Neural crest cell (in vitro differentiated cells): ENCODE measurements at regions not wholly inside any gene's neighbourhood (a gene's known extent, or its start where the extent isn't known, plus 50 kb on each side); places are given as distances from the start of the nearest gene placed in this dataset.

Experiments
- DNase-seq: peaks from one replicate; pipeline ENCODE4 v3.0.0; 2021; ENCODE audit warnings: low read depth, mixed read lengths, low spot score
- H3K27ac Mint-ChIP-seq: one replicate; pipeline ENCODE4 v1.8.0; 2021; ENCODE audit warnings: mild to moderate bottlenecking, mixed read lengths; ENCODE audit not compliant: unreplicated experiment
- H3K27me3 Mint-ChIP-seq: 2 replicates; pipeline ENCODE4 v1.8.0; 2021; ENCODE audit warnings: low read depth, mild to moderate bottlenecking, mixed read lengths
- H3K36me3 Mint-ChIP-seq: 2 replicates; pipeline ENCODE4 v1.8.0; 2021; ENCODE audit warnings: low read depth, mild to moderate bottlenecking, mixed read lengths
- H3K4me1 Mint-ChIP-seq: 2 replicates; pipeline ENCODE4 v1.8.0; 2021; ENCODE audit warnings: mixed read lengths
- H3K4me3 Mint-ChIP-seq: one replicate; pipeline ENCODE4 v1.8.0; 2021; ENCODE audit warnings: mild to moderate bottlenecking, mixed read lengths
- H3K9me3 Mint-ChIP-seq: 2 replicates; pipeline ENCODE4 v1.8.0; 2021; ENCODE audit warnings: mixed read lengths
- TF ChIP-seq, protein P1 (sequence below): fragments of 200-600 bp; sonication (generic); conservative IDR thresholded peaks from 2 replicates; pipeline ENCODE4 v1.5.0; 2021; ENCODE audit warnings: antibody characterized with exemption, mild to moderate bottlenecking

DNA sequence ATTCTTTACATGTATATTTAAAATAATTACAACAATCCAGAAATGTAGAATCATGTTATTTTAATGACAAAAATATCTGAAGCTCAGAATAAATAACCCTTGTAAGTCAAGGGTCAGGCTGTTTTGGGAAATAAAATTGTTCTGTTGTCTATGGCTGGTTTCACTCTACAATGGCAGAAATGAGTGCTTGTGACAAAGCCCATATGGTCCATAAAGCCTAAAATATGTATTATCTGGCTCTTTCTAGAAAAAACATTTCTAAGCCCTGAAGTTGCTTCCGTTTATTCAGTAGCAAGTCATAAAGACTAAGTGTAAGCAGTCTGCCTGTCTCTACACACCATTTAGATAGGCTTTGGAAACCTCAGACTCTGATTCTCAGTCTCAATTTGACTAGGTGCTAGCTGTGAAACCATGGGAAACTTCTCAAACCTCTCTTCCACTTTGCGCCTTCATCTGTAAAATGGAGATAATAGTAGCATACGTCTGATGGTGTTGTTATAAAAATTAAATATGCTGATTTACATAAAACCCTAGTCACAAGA lies 365.7 kb upstream of the CA10 start:
- Mint-ChIP-seq H3K4me1 (no peaks in the 10 kb centered on the region), H3K27ac (no peak overlapping the region), H3K4me3 (no peak overlapping the region), H3K9me3 (peaks cover 6% of the 10 kb centered on the region), H3K27me3 (no peaks in the 10 kb centered on the region), H3K36me3 (no peaks in the 10 kb centered on the region)
- DNase-seq, result no peak
- TF ChIP-seq, protein P1, sequence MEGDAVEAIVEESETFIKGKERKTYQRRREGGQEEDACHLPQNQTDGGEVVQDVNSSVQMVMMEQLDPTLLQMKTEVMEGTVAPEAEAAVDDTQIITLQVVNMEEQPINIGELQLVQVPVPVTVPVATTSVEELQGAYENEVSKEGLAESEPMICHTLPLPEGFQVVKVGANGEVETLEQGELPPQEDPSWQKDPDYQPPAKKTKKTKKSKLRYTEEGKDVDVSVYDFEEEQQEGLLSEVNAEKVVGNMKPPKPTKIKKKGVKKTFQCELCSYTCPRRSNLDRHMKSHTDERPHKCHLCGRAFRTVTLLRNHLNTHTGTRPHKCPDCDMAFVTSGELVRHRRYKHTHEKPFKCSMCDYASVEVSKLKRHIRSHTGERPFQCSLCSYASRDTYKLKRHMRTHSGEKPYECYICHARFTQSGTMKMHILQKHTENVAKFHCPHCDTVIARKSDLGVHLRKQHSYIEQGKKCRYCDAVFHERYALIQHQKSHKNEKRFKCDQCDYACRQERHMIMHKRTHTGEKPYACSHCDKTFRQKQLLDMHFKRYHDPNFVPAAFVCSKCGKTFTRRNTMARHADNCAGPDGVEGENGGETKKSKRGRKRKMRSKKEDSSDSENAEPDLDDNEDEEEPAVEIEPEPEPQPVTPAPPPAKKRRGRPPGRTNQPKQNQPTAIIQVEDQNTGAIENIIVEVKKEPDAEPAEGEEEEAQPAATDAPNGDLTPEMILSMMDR, result no peak

- TF ChIP-seq, protein P1, result no peak
- Mint-ChIP-seq H3K4me3 (no peak overlapping the region), H3K9me3 (peaks cover 8% of the 10 kb centered on the region), H3K36me3 (no peaks in the 10 kb centered on the region), H3K4me1 (no peaks in the 10 kb centered on the region), H3K27ac (no peak overlapping the region), H3K27me3 (no peaks in the 10 kb centered on the region)
- DNase-seq, result no peak
Observed at GRCh38 chr17:52517176-52517575, 358.7 kb upstream of the CA10 start.

DNA sequence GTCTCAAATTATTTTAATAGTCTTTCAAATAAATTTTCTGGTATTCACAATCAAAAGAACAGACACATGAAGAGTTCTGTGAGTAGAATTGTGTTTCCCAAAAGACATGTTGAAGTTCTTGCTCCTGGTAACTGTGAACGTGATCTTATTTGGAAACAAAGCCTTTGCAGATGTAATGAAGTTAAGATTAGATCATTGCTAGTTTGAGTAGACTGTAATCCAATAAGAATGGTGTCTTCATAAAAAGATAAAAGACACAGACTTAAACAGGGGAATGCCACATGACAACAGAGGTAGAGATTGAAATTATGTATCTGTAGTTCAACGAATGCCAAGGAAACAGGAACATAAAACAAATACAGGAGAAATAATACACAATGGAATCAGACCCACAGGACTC lies 357.4 kb upstream of the CA10 start:
- H3K4me3 Mint-ChIP-seq, result no peak overlapping the region
- no peaks in the 10 kb centered on the region for H3K36me3 Mint-ChIP-seq
- peaks cover 8% of the 10 kb centered on the region for H3K9me3 Mint-ChIP-seq
- H3K4me1 Mint-ChIP-seq, result no peaks in the 10 kb centered on the region
- TF ChIP-seq, protein P1, result no peak
- no peak for DNase-seq
- H3K27me3 Mint-ChIP-seq, result no peaks in the 10 kb centered on the region
- no peak overlapping the region for H3K27ac Mint-ChIP-seq

- no peak for DNase-seq
- H3K27me3 Mint-ChIP-seq, result peaks cover 3% of the 10 kb centered on the region
- no peaks in the 10 kb centered on the region for H3K4me1 Mint-ChIP-seq
- TF ChIP-seq, protein P1, result no peak
- no peak overlapping the region for H3K4me3 Mint-ChIP-seq
- peaks cover 2% of the 10 kb centered on the region for H3K9me3 Mint-ChIP-seq
- H3K36me3 Mint-ChIP-seq, result no peaks in the 10 kb centered on the region
- H3K27ac Mint-ChIP-seq, result no peak overlapping the region
Observed at GRCh38 chr17:52505601-52506000, 347.1 kb upstream of the CA10 start.

GRCh38 chr17:52504081-52504480 lies 345.6 kb upstream of the CA10 start:
- peaks cover 2% of the 10 kb centered on the region for H3K9me3 Mint-ChIP-seq
- TF ChIP-seq, protein P1, result no peak
- no peaks in the 10 kb centered on the region for H3K36me3 Mint-ChIP-seq
- no peak overlapping the region for H3K4me3 Mint-ChIP-seq
- peaks cover 3% of the 10 kb centered on the region for H3K27me3 Mint-ChIP-seq
- DNase-seq, result no peak
- H3K27ac Mint-ChIP-seq, result no peak overlapping the region
- no peaks in the 10 kb centered on the region for H3K4me1 Mint-ChIP-seq

DNA sequence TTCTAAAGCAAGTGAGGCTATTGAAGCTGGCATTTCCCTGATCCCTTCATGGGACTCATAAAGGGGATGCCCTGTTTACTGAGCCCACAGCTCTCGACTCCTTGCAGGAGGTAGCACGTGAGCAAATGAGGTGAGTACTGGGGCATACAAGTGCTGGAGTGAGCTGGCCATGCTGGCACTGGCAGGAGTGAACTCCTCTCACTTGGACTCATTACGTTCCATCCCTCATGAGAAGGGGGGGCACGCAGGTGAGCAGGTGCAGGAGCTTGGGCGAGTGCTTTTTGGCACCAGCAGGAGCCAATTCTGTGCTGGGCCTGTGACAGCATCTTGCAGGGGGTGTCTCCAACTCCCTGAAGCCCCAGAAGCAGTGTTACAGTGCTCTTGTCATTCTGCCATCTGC lies 337.1 kb upstream of the CA10 start:
- Mint-ChIP-seq H3K27me3 (no peaks in the 10 kb centered on the region), H3K36me3 (no peaks in the 10 kb centered on the region), H3K9me3 (no peaks in the 10 kb centered on the region), H3K4me1 (no peaks in the 10 kb centered on the region), H3K4me3 (no peak overlapping the region), H3K27ac (no peak overlapping the region)
- TF ChIP-seq, protein P1, result no peak
- no peak for DNase-seq
